ENCODE measurements at regions not wholly inside any gene's neighbourhood (a gene's known extent, or its start where the extent isn't known, plus 50 kb on each side); places are given as distances from the start of the nearest gene placed in this dataset.

DNA sequence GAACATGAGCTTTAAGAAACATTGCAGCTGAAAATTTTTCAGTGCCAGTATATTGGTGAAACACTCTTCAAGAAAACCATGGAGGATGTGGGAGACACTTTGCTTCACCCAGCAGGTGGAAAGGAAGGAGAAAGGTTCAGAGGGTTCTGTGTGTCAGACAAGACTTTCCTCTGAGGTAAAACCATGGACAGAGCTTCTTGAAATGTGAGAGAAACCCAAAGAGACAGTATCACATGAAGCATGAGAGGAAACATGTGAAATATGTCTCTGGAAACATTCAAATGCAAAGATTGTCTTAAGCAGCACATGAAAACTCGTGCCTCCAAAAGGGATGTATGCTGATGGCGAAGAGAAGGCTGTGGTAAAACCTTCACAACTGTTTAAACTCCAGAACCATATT lies 368.9 kb upstream of the ST8SIA4 start:
- no peaks in the 10 kb centered on the region for H3K79me2 ChIP-seq (ENCODE audit: insufficient read depth, low read length)
- H4K91ac ChIP-seq (ENCODE audit: insufficient read length, low read depth, low read length), result no peak overlapping the region
- DNase-seq, result no peak
- H2BK5ac ChIP-seq (ENCODE audit: insufficient read length, low read length), result no peak overlapping the region
- no peak overlapping the region for H3K27ac ChIP-seq (ENCODE audit: insufficient read length, low read depth, low read length)
- H4K8ac ChIP-seq (replicated peaks; ENCODE audit: insufficient read length, low read depth, low read length), result no peak overlapping the region
- Mint-ChIP-seq H3K27me3 (ENCODE audit: low read depth) (no peaks in the 10 kb centered on the region), H3K4me1 (no peaks in the 10 kb centered on the region), H3K4me3 (no peak overlapping the region), H3K27ac (no peak overlapping the region), H3K36me3 (ENCODE audit: insufficient read depth in 1 of 3, low read depth in 3 of 3) (no peaks in the 10 kb centered on the region), H3K9me3 (no peaks in the 10 kb centered on the region)
- H3K9me3 ChIP-seq (ENCODE audit: control insufficient read depth, low read depth, low read length), result no peaks in the 10 kb centered on the region
- H3K14ac ChIP-seq (ENCODE audit: insufficient read depth, low read length), result no peak overlapping the region
- H4K20me1 ChIP-seq (ENCODE audit: control insufficient read depth, insufficient read depth, insufficient read length), result no peaks in the 10 kb centered on the region
- no peak overlapping the region for H3K4ac ChIP-seq (ENCODE audit: low read depth, low read length)
- H2AK5ac ChIP-seq (ENCODE audit: insufficient read length, low read length), result no peak overlapping the region
- no peak overlapping the region for H4K5ac ChIP-seq (ENCODE audit: insufficient read length, low read depth, low read length)
- TF ChIP-seq, protein P1, sequence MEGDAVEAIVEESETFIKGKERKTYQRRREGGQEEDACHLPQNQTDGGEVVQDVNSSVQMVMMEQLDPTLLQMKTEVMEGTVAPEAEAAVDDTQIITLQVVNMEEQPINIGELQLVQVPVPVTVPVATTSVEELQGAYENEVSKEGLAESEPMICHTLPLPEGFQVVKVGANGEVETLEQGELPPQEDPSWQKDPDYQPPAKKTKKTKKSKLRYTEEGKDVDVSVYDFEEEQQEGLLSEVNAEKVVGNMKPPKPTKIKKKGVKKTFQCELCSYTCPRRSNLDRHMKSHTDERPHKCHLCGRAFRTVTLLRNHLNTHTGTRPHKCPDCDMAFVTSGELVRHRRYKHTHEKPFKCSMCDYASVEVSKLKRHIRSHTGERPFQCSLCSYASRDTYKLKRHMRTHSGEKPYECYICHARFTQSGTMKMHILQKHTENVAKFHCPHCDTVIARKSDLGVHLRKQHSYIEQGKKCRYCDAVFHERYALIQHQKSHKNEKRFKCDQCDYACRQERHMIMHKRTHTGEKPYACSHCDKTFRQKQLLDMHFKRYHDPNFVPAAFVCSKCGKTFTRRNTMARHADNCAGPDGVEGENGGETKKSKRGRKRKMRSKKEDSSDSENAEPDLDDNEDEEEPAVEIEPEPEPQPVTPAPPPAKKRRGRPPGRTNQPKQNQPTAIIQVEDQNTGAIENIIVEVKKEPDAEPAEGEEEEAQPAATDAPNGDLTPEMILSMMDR (conservative IDR thresholded peaks at IDR 0.05), result no peak
- H3K4me2 ChIP-seq (ENCODE audit: insufficient read depth, insufficient read length, low read length), result no peak overlapping the region
- H2BK15ac ChIP-seq (ENCODE audit: low read depth, low read length), result no peak overlapping the region
- H3K18ac ChIP-seq (ENCODE audit: insufficient read length, low read depth, low read length), result no peak overlapping the region
- H3T11ph ChIP-seq (ENCODE audit: low read length), result no peak overlapping the region
- H3K4me1 ChIP-seq (ENCODE audit: insufficient read depth, low read length), result no peaks in the 10 kb centered on the region
- no peaks in the 10 kb centered on the region for H3K27me3 ChIP-seq (ENCODE audit: insufficient read depth, low read length)
- no peaks in the 10 kb centered on the region for H3K23me2 ChIP-seq (ENCODE audit: insufficient read length, low read depth, low read length, poor library complexity, severe bottlenecking)
- H3K9ac ChIP-seq (ENCODE audit: extremely low read depth, insufficient read length, low read length), result no peak overlapping the region
- H2BK120ac ChIP-seq (ENCODE audit: low read depth, low read length, poor library complexity, severe bottlenecking), result no peak overlapping the region
- no peaks in the 10 kb centered on the region for H3K79me1 ChIP-seq (ENCODE audit: insufficient read depth, low read depth, low read length, poor library complexity, severe bottlenecking)
- no CpG with 5 or more reads among the region's 2 CpGs for WGBS (ENCODE audit: extremely low coverage, insufficient read length, low lambda C conversion rate)
- no peak overlapping the region for H3K23ac ChIP-seq (ENCODE audit: insufficient read length, low read depth, low read length)
- no peak overlapping the region for H2BK12ac ChIP-seq (ENCODE audit: insufficient read length, low read depth, low read length)
- no peak overlapping the region for H3K56ac ChIP-seq (ENCODE audit: insufficient read length, low read depth, low read length)
- H2BK20ac ChIP-seq (ENCODE audit: low read depth, low read length, poor library complexity, severe bottlenecking), result no peak overlapping the region
- H2AFZ ChIP-seq (ENCODE audit: low read length), result no peak overlapping the region

All from H9 (cell line).